Kidney glomerular epithelial cell (primary cell): ENCODE measurements at regions not wholly inside any gene's neighbourhood (a gene's known extent, or its start where the extent isn't known, plus 50 kb on each side); places are given as distances from the start of the nearest gene placed in this dataset.
"Not testable (repeated sequence)": the region's sequence is repeated elsewhere in the genome, so short reads cannot be mapped to it uniquely, and the experiment has no call there.

Experiments used
- DNase-seq: peaks from one replicate; lab custom pipeline; 2025; lab: John Stamatoyannopoulos, UW

GRCh38 chr12:5309654-5310053 is 122.3 kb upstream of the NTF3 start:
- DNase-seq = no peak

GRCh38 chr12:5310151-5310550 is 121.8 kb upstream of the NTF3 start:
- DNase-seq = no peak

- no peak for DNase-seq
Measured at GRCh38 chr12:5317556-5317955, 114.4 kb upstream of the NTF3 start.

- DNase-seq = peak; percentile 25
Measured at GRCh38 chr12:5318874-5319273, 113.0 kb upstream of the NTF3 start.

- no peak for DNase-seq
Measured at GRCh38 chr12:5328669-5329517, 103.0 kb upstream of the NTF3 start.

GRCh38 chr12:5332551-5332950 is 99.4 kb upstream of the NTF3 start:
- no peak for DNase-seq

- no peak for DNase-seq
Measured at GRCh38 chr12:5333096-5333495, 98.8 kb upstream of the NTF3 start.

GRCh38 chr12:5335069-5335468 is 96.8 kb upstream of the NTF3 start:
- no peak for DNase-seq

GRCh38 chr12:5341086-5341485 is 90.8 kb upstream of the NTF3 start:
- DNase-seq = not testable (repeated sequence)

GRCh38 chr12:5343711-5344110 is 88.2 kb upstream of the NTF3 start:
- DNase-seq = no peak

- DNase-seq = no peak
Measured at GRCh38 chr12:5344131-5344530, 87.8 kb upstream of the NTF3 start.

- no peak for DNase-seq
Measured at GRCh38 chr12:5345534-5345933, 86.4 kb upstream of the NTF3 start.

- no peak for DNase-seq
Measured at GRCh38 chr12:5348057-5348456, 83.9 kb upstream of the NTF3 start.

- DNase-seq = no peak
Measured at GRCh38 chr12:5348491-5348890, 83.4 kb upstream of the NTF3 start.

GRCh38 chr12:5364036-5364770 is 67.7 kb upstream of the NTF3 start:
- no peak for DNase-seq

GRCh38 chr12:5369298-5369697 is 62.6 kb upstream of the NTF3 start:
- no peak for DNase-seq

GRCh38 chr12:5371631-5372030 is 60.3 kb upstream of the NTF3 start:
- DNase-seq = no peak

- DNase-seq = no peak
Measured at GRCh38 chr12:5374713-5375112, 57.2 kb upstream of the NTF3 start.

GRCh38 chr12:5375547-5376295 is 56.2 kb upstream of the NTF3 start:
- no peak for DNase-seq

GRCh38 chr12:5376591-5377207 is 55.2 kb upstream of the NTF3 start:
- DNase-seq = no peak

GRCh38 chr12:5377997-5378592 is 53.8 kb upstream of the NTF3 start:
- no peak for DNase-seq
